ENCODE measurements at regions not wholly inside any gene's neighbourhood (a gene's known extent, or its start where the extent isn't known, plus 50 kb on each side); places are given as distances from the start of the nearest gene placed in this dataset.

DNA sequence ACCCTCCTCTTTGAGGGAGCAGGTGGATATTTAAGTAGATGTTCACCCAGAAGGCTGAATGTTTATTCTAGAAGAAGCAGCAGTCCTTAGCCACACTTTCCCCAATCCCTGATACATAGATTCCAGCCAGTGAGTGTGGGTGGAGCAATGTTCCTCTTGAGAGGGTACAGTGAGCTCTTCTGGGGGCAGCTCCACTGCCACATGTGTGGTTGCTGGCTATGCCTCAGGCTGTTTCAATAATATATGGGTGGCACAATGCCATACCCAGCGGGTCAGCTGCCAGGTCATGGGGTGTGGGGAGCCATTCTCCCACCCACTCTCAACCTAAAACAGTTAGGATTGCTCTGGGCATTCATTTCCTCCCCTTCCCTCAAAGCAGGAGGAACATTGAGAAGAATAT lies 61.6 kb upstream of the DAB2 start:
- TF ChIP-seq, protein P1, sequence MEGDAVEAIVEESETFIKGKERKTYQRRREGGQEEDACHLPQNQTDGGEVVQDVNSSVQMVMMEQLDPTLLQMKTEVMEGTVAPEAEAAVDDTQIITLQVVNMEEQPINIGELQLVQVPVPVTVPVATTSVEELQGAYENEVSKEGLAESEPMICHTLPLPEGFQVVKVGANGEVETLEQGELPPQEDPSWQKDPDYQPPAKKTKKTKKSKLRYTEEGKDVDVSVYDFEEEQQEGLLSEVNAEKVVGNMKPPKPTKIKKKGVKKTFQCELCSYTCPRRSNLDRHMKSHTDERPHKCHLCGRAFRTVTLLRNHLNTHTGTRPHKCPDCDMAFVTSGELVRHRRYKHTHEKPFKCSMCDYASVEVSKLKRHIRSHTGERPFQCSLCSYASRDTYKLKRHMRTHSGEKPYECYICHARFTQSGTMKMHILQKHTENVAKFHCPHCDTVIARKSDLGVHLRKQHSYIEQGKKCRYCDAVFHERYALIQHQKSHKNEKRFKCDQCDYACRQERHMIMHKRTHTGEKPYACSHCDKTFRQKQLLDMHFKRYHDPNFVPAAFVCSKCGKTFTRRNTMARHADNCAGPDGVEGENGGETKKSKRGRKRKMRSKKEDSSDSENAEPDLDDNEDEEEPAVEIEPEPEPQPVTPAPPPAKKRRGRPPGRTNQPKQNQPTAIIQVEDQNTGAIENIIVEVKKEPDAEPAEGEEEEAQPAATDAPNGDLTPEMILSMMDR (conservative IDR thresholded peaks at IDR 0.05; ENCODE audit: low read length) = no peak
- TF ChIP-seq EZH2phosphoT487 (IDR thresholded peaks at IDR 0.05; ENCODE audit: borderline replicate concordance) = no peak

Measured in Loucy (cell line).